Kidney epithelial cell (primary cell): ENCODE measurements at regions not wholly inside any gene's neighbourhood (a gene's known extent, or its start where the extent isn't known, plus 50 kb on each side); places are given as distances from the start of the nearest gene placed in this dataset.

Source experiments
- DNase-seq: peaks from one replicate; pipeline ENCODE4 v3.0.0-alpha.2; 2010; ENCODE audit warnings: low read depth
- H3K27me3 ChIP-seq: 2 replicates; pipeline ENCODE4 v1.6.0; 2011; ENCODE audit warnings: low read length; ENCODE audit not compliant: control insufficient read depth, insufficient read depth
- H3K36me3 ChIP-seq: 2 replicates; pipeline ENCODE4 v1.5.1; 2011; ENCODE audit warnings: low read length; ENCODE audit not compliant: control insufficient read depth, insufficient read depth
- H3K4me3 ChIP-seq: 2 replicates; pipeline ENCODE4 v1.5.1; 2011; ENCODE audit warnings: low read depth, mild to moderate bottlenecking, control low read depth, low read length
- CTCF ChIP-seq: IDR thresholded peaks from 2 replicates; pipeline ENCODE4 v1.5.1; 2011; ENCODE audit warnings: mild to moderate bottlenecking, moderate library complexity, low read length, control low read depth, inconsistent platforms; ENCODE audit not compliant: insufficient read depth, poor library complexity, severe bottlenecking

- no peak for TF ChIP-seq CTCF
- no peak overlapping the region for H3K4me3 ChIP-seq
- no peaks in the 10 kb centered on the region for H3K27me3 ChIP-seq
- DNase-seq: no peak
- H3K36me3 ChIP-seq: no peaks in the 10 kb centered on the region
These were observed 262.6 kb upstream of the NEBL start for GRCh38 chr10:21159669-21160068.

GRCh38 chr10:21158301-21158700 is 261.2 kb upstream of the NEBL start:
- no peaks in the 10 kb centered on the region for H3K27me3 ChIP-seq
- no peak for DNase-seq
- H3K4me3 ChIP-seq: no peak overlapping the region
- no peaks in the 10 kb centered on the region for H3K36me3 ChIP-seq
- no peak for TF ChIP-seq CTCF

GRCh38 chr10:21157664-21158063 is 260.6 kb upstream of the NEBL start:
- DNase-seq: no peak
- Histone ChIP-seq H3K36me3 (no peaks in the 10 kb centered on the region), H3K27me3 (no peaks in the 10 kb centered on the region), H3K4me3 (no peak overlapping the region)
- TF ChIP-seq CTCF: no peak

GRCh38 chr10:21150166-21150565 is 253.1 kb upstream of the NEBL start:
- no peak for TF ChIP-seq CTCF
- Histone ChIP-seq H3K36me3 (no peaks in the 10 kb centered on the region), H3K4me3 (no peak overlapping the region), H3K27me3 (no peaks in the 10 kb centered on the region)
- no peak for DNase-seq

GRCh38 chr10:21146436-21146789 is 249.3 kb upstream of the NEBL start:
- Histone ChIP-seq H3K27me3 (no peaks in the 10 kb centered on the region), H3K36me3 (no peaks in the 10 kb centered on the region), H3K4me3 (no peak overlapping the region)
- TF ChIP-seq CTCF: no peak
- DNase-seq: no peak

- TF ChIP-seq CTCF: no peak
- Histone ChIP-seq H3K4me3 (no peak overlapping the region), H3K36me3 (no peaks in the 10 kb centered on the region), H3K27me3 (no peaks in the 10 kb centered on the region)
- DNase-seq: no peak
These were observed 248.8 kb upstream of the NEBL start for GRCh38 chr10:21145751-21146435.
